DOHH2 (cell line): ENCODE measurements at regions not wholly inside any gene's neighbourhood (a gene's known extent, or its start where the extent isn't known, plus 50 kb on each side); places are given as distances from the start of the nearest gene placed in this dataset.

Experiments
- CTCF ChIP-seq: fragments of 200-600 bp; sonication (generic); IDR thresholded peaks from one replicate; pipeline ENCODE4 v1.5.1; 2014; ENCODE audit warnings: antibody characterized with exemption, mild to moderate bottlenecking, low read depth, low read length; ENCODE audit not compliant: poor library complexity, severe bottlenecking
- EZH2phosphoT487 ChIP-seq: fragments of 200-600 bp; sonication (generic); IDR thresholded peaks from 2 replicates; pipeline ENCODE4 v1.6.1; 2017; ENCODE audit warnings: borderline replicate concordance, mild to moderate bottlenecking, antibody characterized with exemption, low read length, moderate library complexity, mixed read lengths

GRCh38 chr1:229105822-229106525 is 164.9 kb upstream of the RAB4A start:
- TF ChIP-seq CTCF = no peak
- no peak for TF ChIP-seq EZH2phosphoT487
